Astrocyte of the cerebellum (primary cell): ENCODE measurements at regions not wholly inside any gene's neighbourhood (a gene's known extent, or its start where the extent isn't known, plus 50 kb on each side); places are given as distances from the start of the nearest gene placed in this dataset.

Experiments
- DNase-seq: peaks from one replicate; pipeline ENCODE4 v3.0.0-alpha.2; 2011; ENCODE audit warnings: low read depth
- H3K4me3 ChIP-seq: 2 replicates; pipeline ENCODE4 v1.5.1; 2011; ENCODE audit warnings: mild to moderate bottlenecking, low read depth, low read length, moderate library complexity
- in situ Hi-C: cut with HindIII; loops from 2 replicates; pipeline ENCODE4 v1.10.0; 2017; ENCODE audit warnings: low sequenced_read_pairs
- TF ChIP-seq, protein P1 (sequence below): IDR thresholded peaks from 2 replicates; pipeline ENCODE4 v1.5.1; 2012; ENCODE audit warnings: low read length, low read depth, moderate library complexity, mild to moderate bottlenecking; ENCODE audit errors: missing control alignments

GRCh38 chr16:11492808-11493530 lies 93.8 kb downstream of the LITAF start:
- no peak for DNase-seq
- H3K4me3 ChIP-seq = no peak overlapping the region
- in situ Hi-C loops = no loop called here
- TF ChIP-seq, protein P1, sequence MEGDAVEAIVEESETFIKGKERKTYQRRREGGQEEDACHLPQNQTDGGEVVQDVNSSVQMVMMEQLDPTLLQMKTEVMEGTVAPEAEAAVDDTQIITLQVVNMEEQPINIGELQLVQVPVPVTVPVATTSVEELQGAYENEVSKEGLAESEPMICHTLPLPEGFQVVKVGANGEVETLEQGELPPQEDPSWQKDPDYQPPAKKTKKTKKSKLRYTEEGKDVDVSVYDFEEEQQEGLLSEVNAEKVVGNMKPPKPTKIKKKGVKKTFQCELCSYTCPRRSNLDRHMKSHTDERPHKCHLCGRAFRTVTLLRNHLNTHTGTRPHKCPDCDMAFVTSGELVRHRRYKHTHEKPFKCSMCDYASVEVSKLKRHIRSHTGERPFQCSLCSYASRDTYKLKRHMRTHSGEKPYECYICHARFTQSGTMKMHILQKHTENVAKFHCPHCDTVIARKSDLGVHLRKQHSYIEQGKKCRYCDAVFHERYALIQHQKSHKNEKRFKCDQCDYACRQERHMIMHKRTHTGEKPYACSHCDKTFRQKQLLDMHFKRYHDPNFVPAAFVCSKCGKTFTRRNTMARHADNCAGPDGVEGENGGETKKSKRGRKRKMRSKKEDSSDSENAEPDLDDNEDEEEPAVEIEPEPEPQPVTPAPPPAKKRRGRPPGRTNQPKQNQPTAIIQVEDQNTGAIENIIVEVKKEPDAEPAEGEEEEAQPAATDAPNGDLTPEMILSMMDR = no peak

- H3K4me3 ChIP-seq = no peak overlapping the region
- DNase-seq = no peak
- in situ Hi-C loops = no loop called here
- TF ChIP-seq, protein P1 = no peak
Measured at GRCh38 chr16:11493531-11493929, 93.2 kb downstream of the LITAF start.

- H3K4me3 ChIP-seq = no peak overlapping the region
- in situ Hi-C loops = no loop called here
- no peak for DNase-seq
- TF ChIP-seq, protein P1 = no peak
Measured at GRCh38 chr16:11494029-11494428, 92.7 kb downstream of the LITAF start.

DNA sequence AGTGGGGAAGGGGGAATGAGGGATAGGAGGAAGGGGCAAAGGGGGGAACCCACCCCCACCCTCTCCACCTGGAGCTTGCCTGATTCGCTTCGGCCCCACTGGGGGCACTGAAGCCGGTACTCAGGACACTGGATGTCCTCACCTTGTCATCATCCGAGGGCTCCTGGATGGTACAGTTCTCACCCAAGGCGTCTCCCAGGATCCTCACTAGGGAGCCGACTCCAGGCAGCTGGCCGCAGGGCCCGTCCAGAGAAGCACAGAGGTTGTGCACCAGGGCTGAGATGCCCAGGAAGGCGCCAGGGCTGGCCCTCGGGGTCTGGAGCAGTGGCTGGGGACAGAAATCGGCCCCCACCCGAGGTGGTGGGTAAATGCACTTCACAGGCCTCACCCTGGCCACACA lies 92.3 kb downstream of the LITAF start:
- no peak overlapping the region for H3K4me3 ChIP-seq
- no peak for DNase-seq
- in situ Hi-C loops = no loop called here
- TF ChIP-seq, protein P1 = no peak

DNA sequence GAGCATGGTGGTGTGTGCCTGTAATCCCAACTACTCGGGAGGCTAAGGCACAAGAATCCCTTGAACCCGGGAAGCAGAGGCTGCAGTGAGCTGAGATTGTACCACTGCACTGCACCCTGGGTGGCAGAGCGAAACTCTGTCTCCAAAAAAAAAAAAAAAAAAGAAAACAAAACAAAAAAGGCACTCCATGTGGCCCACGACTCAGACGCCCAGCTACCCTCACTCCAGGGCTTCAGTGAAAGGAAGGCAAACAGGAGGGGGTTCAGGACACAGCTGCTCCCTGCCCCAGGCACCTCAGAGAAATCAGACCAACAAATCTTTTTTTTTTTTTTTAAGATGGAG lies 91.7 kb downstream of the LITAF start:
- TF ChIP-seq, protein P1 = no peak
- no peak for DNase-seq
- H3K4me3 ChIP-seq = no peak overlapping the region
- in situ Hi-C loops = no loop called here
